H9 (cell line): ENCODE measurements at regions not wholly inside any gene's neighbourhood (a gene's known extent, or its start where the extent isn't known, plus 50 kb on each side); places are given as distances from the start of the nearest gene placed in this dataset.
"Not testable (repeated sequence)": the region's sequence is repeated elsewhere in the genome, so short reads cannot be mapped to it uniquely, and the experiment has no call there.

ENCODE experiments used
- DNase-seq: peaks from one replicate; pipeline ENCODE4 v3.0.0-alpha.2; 2017
- H2AFZ ChIP-seq: one replicate; pipeline ENCODE4 v1.6.1; 2013; ENCODE audit warnings: mild to moderate bottlenecking, low read length, control low read depth, moderate library complexity
- H2AK5ac ChIP-seq: 2 replicates; pipeline ENCODE4 v1.6.1; 2013; ENCODE audit warnings: low read length, control low read depth, mixed read lengths; ENCODE audit not compliant: insufficient read length
- H2BK120ac ChIP-seq: one replicate; pipeline ENCODE4 v1.6.1; 2013; ENCODE audit warnings: low read depth, mild to moderate bottlenecking, low read length, control low read depth, inconsistent platforms; ENCODE audit not compliant: poor library complexity, severe bottlenecking
- H2BK12ac ChIP-seq: 2 replicates; pipeline ENCODE4 v1.6.1; 2013; ENCODE audit warnings: low read length, control low read depth, mixed read lengths, low read depth; ENCODE audit not compliant: insufficient read length
- H2BK15ac ChIP-seq: 2 replicates; pipeline ENCODE4 v1.6.1; 2013; ENCODE audit warnings: low read depth, low read length, control low read depth
- H2BK20ac ChIP-seq: one replicate; pipeline ENCODE4 v1.6.1; 2013; ENCODE audit warnings: low read depth, mild to moderate bottlenecking, low read length, control low read depth, inconsistent platforms; ENCODE audit not compliant: poor library complexity, severe bottlenecking
- H2BK5ac ChIP-seq: 2 replicates; pipeline ENCODE4 v1.6.1; 2013; ENCODE audit warnings: low read length, control low read depth, mixed read lengths; ENCODE audit not compliant: insufficient read length
- H3K14ac ChIP-seq: 2 replicates; pipeline ENCODE4 v1.6.1; 2013; ENCODE audit warnings: low read length, control low read depth; ENCODE audit not compliant: insufficient read depth
- H3K18ac ChIP-seq: 2 replicates; pipeline ENCODE4 v1.6.1; 2013; ENCODE audit warnings: low read depth, mild to moderate bottlenecking, mixed read lengths, low read length, control low read depth; ENCODE audit not compliant: insufficient read length
- H3K23ac ChIP-seq: 2 replicates; pipeline ENCODE4 v1.6.1; 2013; ENCODE audit warnings: low read length, control low read depth, mixed read lengths, low read depth; ENCODE audit not compliant: insufficient read length
- H3K23me2 ChIP-seq: 2 replicates; pipeline ENCODE4 v1.6.1; 2013; ENCODE audit warnings: low read depth, mild to moderate bottlenecking, mixed read lengths, low read length, control low read depth; ENCODE audit not compliant: insufficient read length, poor library complexity, severe bottlenecking
- H3K27ac ChIP-seq: 2 replicates; pipeline ENCODE4 v1.5.1; 2013; ENCODE audit warnings: low read length, control low read depth, mixed read lengths, low read depth; ENCODE audit not compliant: insufficient read length
- H3K27me3 ChIP-seq: 2 replicates; pipeline ENCODE4 v1.6.1; 2013; ENCODE audit warnings: low read length, control low read depth, inconsistent platforms; ENCODE audit not compliant: insufficient read depth
- H3K4ac ChIP-seq: 2 replicates; pipeline ENCODE4 v1.6.1; 2013; ENCODE audit warnings: low read depth, mild to moderate bottlenecking, control low read depth, inconsistent platforms, low read length, moderate library complexity
- H3K4me1 ChIP-seq: 2 replicates; pipeline ENCODE4 v1.6.1; 2013; ENCODE audit warnings: low read length, control low read depth, inconsistent platforms; ENCODE audit not compliant: insufficient read depth
- H3K4me2 ChIP-seq: 2 replicates; pipeline ENCODE4 v1.6.1; 2013; ENCODE audit warnings: low read length, control low read depth, mixed read lengths; ENCODE audit not compliant: insufficient read length, insufficient read depth
- H3K56ac ChIP-seq: 2 replicates; pipeline ENCODE4 v1.6.1; 2013; ENCODE audit warnings: low read depth, mild to moderate bottlenecking, mixed read lengths, low read length, control low read depth; ENCODE audit not compliant: insufficient read length
- H3K79me1 ChIP-seq: 2 replicates; pipeline ENCODE4 v1.6.1; 2013; ENCODE audit warnings: low read depth, mild to moderate bottlenecking, moderate library complexity, low read length, control low read depth, inconsistent platforms; ENCODE audit not compliant: insufficient read depth, poor library complexity, severe bottlenecking
- H3K79me2 ChIP-seq: 2 replicates; pipeline ENCODE4 v1.6.1; 2013; ENCODE audit warnings: low read length, control low read depth, inconsistent platforms; ENCODE audit not compliant: insufficient read depth
- H3K9ac ChIP-seq: 2 replicates; pipeline ENCODE4 v1.6.1; 2013; ENCODE audit warnings: low read length, control low read depth, mixed read lengths; ENCODE audit not compliant: insufficient read length; ENCODE audit errors: extremely low read depth
- H3K9me3 ChIP-seq: one replicate; pipeline ENCODE4 v1.6.1; 2013; ENCODE audit warnings: low read depth, low read length, inconsistent platforms; ENCODE audit not compliant: control insufficient read depth
- H3T11ph ChIP-seq: one replicate; pipeline ENCODE4 v1.6.1; 2013; ENCODE audit warnings: mild to moderate bottlenecking, low read length, control low read depth, inconsistent platforms
- H4K20me1 ChIP-seq: one replicate; pipeline ENCODE4 v1.6.1; 2013; ENCODE audit not compliant: control insufficient read depth, insufficient read length, insufficient read depth
- H4K5ac ChIP-seq: 2 replicates; pipeline ENCODE4 v1.6.1; 2013; ENCODE audit warnings: low read depth, mild to moderate bottlenecking, mixed read lengths, low read length, control low read depth; ENCODE audit not compliant: insufficient read length
- H4K8ac ChIP-seq: replicated peaks from 2 replicates; pipeline ENCODE4 v1.6.1; 2013; ENCODE audit warnings: low read length, control low read depth, mixed read lengths, low read depth; ENCODE audit not compliant: insufficient read length
- H4K91ac ChIP-seq: 2 replicates; pipeline ENCODE4 v1.6.1; 2013; ENCODE audit warnings: low read depth, mild to moderate bottlenecking, moderate library complexity, mixed read lengths, low read length, control low read depth; ENCODE audit not compliant: insufficient read length
- H3K27ac Mint-ChIP-seq, 3 experiments: 2 replicates in 2 of 3; 3 replicates in 1 of 3; pipeline ENCODE4 v1.8.0; 2020 to 2021; ENCODE audit warnings: mixed read lengths in 3 of 3, mild to moderate bottlenecking in 1 of 3, moderate library complexity in 1 of 3
- H3K27me3 Mint-ChIP-seq: 2 replicates; pipeline ENCODE4 v1.8.0; 2021; ENCODE audit warnings: low read depth, mild to moderate bottlenecking, moderate library complexity, mixed read lengths
- H3K36me3 Mint-ChIP-seq, 3 experiments: 2 replicates in 2 of 3; 3 replicates in 1 of 3; pipeline ENCODE4 v1.8.0; 2020 to 2021; ENCODE audit warnings: low read depth in 3 of 3, mixed read lengths in 3 of 3; ENCODE audit not compliant: insufficient read depth in 1 of 3
- H3K4me1 Mint-ChIP-seq, 2 experiments: 2 replicates each; pipeline ENCODE4 v1.8.0; 2020; ENCODE audit warnings: mixed read lengths in 2 of 2
- H3K4me3 Mint-ChIP-seq, 2 experiments: 2 replicates in 1 of 2; 3 replicates in 1 of 2; pipeline ENCODE4 v1.8.0; 2020 to 2021; ENCODE audit warnings: mild to moderate bottlenecking in 2 of 2, mixed read lengths in 2 of 2, moderate library complexity in 1 of 2
- H3K9me3 Mint-ChIP-seq, 2 experiments: 2 replicates in 1 of 2; 3 replicates in 1 of 2; pipeline ENCODE4 v1.8.0; 2020; ENCODE audit warnings: mild to moderate bottlenecking in 2 of 2, mixed read lengths in 2 of 2, moderate library complexity in 1 of 2
- WGBS: extraction: QIAGEN DNeasy Blood & Tissue Kit; methylation state at CpG from one replicate; pipeline ENCODE4 v1.1.7; 2013; ENCODE audit warnings: missing lambda C conversion rate, low lambda C conversion rate, mixed read lengths; ENCODE audit not compliant: insufficient read length; ENCODE audit errors: extremely low coverage; 5-methylcytosine and 5-hydroxymethylcytosine counted together

- H2AFZ ChIP-seq, H3T11ph ChIP-seq, H3K4me2 ChIP-seq, H3K4me1 ChIP-seq, H3K9me3 ChIP-seq, H3K4me1 Mint-ChIP-seq, H2BK12ac ChIP-seq, H2BK15ac ChIP-seq, H3K79me2 ChIP-seq, H3K79me1 ChIP-seq, H3K23ac ChIP-seq, H3K27me3 ChIP-seq, DNase-seq, H2AK5ac ChIP-seq, H4K91ac ChIP-seq, H3K18ac ChIP-seq, H3K56ac ChIP-seq, H2BK120ac ChIP-seq, H3K23me2 ChIP-seq, H3K14ac ChIP-seq, H4K5ac ChIP-seq, H3K9ac ChIP-seq, H3K27ac ChIP-seq, H2BK5ac ChIP-seq, H4K8ac ChIP-seq, H4K20me1 ChIP-seq, H3K36me3 Mint-ChIP-seq, H3K27me3 Mint-ChIP-seq, H2BK20ac ChIP-seq, H3K27ac Mint-ChIP-seq, H3K4ac ChIP-seq, H3K4me3 Mint-ChIP-seq: not testable (repeated sequence)
- H3K9me3 Mint-ChIP-seq: peaks cover 16 to 19% of the 10 kb centered on the region in 2 experiments; a peak in 4 of 5 replicates
- no CpG with 5 or more reads among the region's 5 CpGs for WGBS
Observed at GRCh38 chr2:163016882-163017281, 178.3 kb upstream of the KCNH7 start.
